Activated CD4-positive, alpha-beta T cell treated with anti-CD3 and anti-CD28 coated beads, Interleukin-2, Interleukin-4, amounts not matched to agents 100 ng/mL and 50 ng/mL, durations not matched to agents 16 hours and 8 hours (primary cell): ENCODE measurements at regions not wholly inside any gene's neighbourhood (a gene's known extent, or its start where the extent isn't known, plus 50 kb on each side); places are given as distances from the start of the nearest gene placed in this dataset.

ENCODE experiments used
- DNase-seq: peaks from one replicate; pipeline ENCODE4 v3.0.0-alpha.2; 2020; ENCODE audit warnings: low spot score

- DNase-seq: no peak
Measured at GRCh38 chrX:42519666-42520231, 258.2 kb downstream of the PPP1R2C start.

- DNase-seq: no peak
Measured at GRCh38 chrX:42515939-42516338, 262.0 kb downstream of the PPP1R2C start.

GRCh38 chrX:42505016-42505415 is 272.9 kb downstream of the PPP1R2C start:
- DNase-seq: no peak

- DNase-seq: no peak
Measured at GRCh38 chrX:42499620-42500019, 278.3 kb downstream of the PPP1R2C start.

GRCh38 chrX:42497356-42497755 is 280.6 kb downstream of the PPP1R2C start:
- no peak for DNase-seq

- DNase-seq: no peak
Measured at GRCh38 chrX:42496239-42496638, 281.7 kb downstream of the PPP1R2C start.

- DNase-seq: no peak
Measured at GRCh38 chrX:42495139-42495538, 282.8 kb downstream of the PPP1R2C start.

- no peak for DNase-seq
Measured at GRCh38 chrX:42491137-42491907, 286.6 kb downstream of the PPP1R2C start.

- DNase-seq: no peak
Measured at GRCh38 chrX:42490111-42490510, 287.9 kb downstream of the PPP1R2C start.

GRCh38 chrX:42485601-42486000 is 292.4 kb downstream of the PPP1R2C start:
- DNase-seq: no peak

- no peak for DNase-seq
Measured at GRCh38 chrX:42484233-42484632, 293.7 kb downstream of the PPP1R2C start.

GRCh38 chrX:42477396-42477795 is 300.6 kb downstream of the PPP1R2C start:
- no peak for DNase-seq

- no peak for DNase-seq
Measured at GRCh38 chrX:42472727-42473126, 305.2 kb downstream of the PPP1R2C start.

GRCh38 chrX:42466332-42467046 is 311.5 kb downstream of the PPP1R2C start:
- DNase-seq: no peak

- no peak for DNase-seq
Measured at GRCh38 chrX:42465821-42466220, 312.1 kb downstream of the PPP1R2C start.

- no peak for DNase-seq
Measured at GRCh38 chrX:42463706-42464490, 314.1 kb downstream of the PPP1R2C start.

- no peak for DNase-seq
Measured at GRCh38 chrX:42462917-42463316, 315.0 kb downstream of the PPP1R2C start.

GRCh38 chrX:42460706-42461105 is 317.3 kb downstream of the PPP1R2C start:
- no peak for DNase-seq

GRCh38 chrX:42459735-42460134 is 318.2 kb downstream of the PPP1R2C start:
- DNase-seq: no peak

- DNase-seq: no peak
Measured at GRCh38 chrX:42456176-42456700, 321.7 kb downstream of the PPP1R2C start.

- DNase-seq: no peak
Measured at GRCh38 chrX:42450228-42450627, 327.7 kb downstream of the PPP1R2C start.

- DNase-seq: no peak
Measured at GRCh38 chrX:42443267-42443666, 334.7 kb downstream of the PPP1R2C start.
